ENCODE measurements at regions not wholly inside any gene's neighbourhood (a gene's known extent, or its start where the extent isn't known, plus 50 kb on each side); places are given as distances from the start of the nearest gene placed in this dataset.
A peak's percentile ranks its signal among the peaks of the same experiment; 100 is the strongest.

DNA sequence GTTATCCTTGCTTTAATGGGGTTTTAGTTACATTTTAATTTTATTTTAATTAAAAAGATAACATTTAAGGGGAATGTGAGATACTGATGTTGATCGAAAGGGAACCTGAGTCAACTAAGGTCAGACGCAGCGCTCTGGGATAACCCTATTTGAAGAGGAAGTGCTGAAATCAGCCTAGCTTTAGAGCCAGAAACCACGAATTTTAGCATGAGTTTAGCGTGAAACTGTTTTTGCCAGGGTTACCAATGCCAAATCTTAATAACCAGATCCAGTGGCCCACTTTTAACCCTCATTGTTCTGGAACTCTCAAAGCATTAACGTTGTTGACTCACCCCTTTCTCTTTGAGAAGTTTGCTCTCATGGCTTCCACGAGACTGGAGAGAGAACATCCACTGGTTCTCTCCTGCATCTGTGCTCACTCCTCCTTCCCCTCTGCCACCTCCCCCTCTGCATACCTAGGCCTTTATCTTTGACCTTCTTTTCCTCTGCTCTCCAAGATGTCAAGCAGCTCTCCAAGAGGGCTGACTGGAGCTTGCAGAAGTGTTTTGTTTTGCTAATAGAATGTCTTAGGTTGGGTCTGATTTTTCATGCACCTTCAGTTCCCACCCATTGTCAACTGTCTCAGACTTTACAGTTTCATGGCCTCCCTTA is 198.3 kb upstream of the CELF2 start:
- peaks cover 23% of the 10 kb centered on the region for H3K4me1 ChIP-seq (ENCODE audit: low read depth)
- H3K9me3 ChIP-seq (ENCODE audit: low read depth): no peaks in the 10 kb centered on the region
- H3K27ac ChIP-seq: no peak overlapping the region
- H3K27me3 ChIP-seq: no peaks in the 10 kb centered on the region
- H3K36me3 ChIP-seq: no peaks in the 10 kb centered on the region
- no peak overlapping the region for H3K4me3 ChIP-seq
- TF ChIP-seq, protein P1, sequence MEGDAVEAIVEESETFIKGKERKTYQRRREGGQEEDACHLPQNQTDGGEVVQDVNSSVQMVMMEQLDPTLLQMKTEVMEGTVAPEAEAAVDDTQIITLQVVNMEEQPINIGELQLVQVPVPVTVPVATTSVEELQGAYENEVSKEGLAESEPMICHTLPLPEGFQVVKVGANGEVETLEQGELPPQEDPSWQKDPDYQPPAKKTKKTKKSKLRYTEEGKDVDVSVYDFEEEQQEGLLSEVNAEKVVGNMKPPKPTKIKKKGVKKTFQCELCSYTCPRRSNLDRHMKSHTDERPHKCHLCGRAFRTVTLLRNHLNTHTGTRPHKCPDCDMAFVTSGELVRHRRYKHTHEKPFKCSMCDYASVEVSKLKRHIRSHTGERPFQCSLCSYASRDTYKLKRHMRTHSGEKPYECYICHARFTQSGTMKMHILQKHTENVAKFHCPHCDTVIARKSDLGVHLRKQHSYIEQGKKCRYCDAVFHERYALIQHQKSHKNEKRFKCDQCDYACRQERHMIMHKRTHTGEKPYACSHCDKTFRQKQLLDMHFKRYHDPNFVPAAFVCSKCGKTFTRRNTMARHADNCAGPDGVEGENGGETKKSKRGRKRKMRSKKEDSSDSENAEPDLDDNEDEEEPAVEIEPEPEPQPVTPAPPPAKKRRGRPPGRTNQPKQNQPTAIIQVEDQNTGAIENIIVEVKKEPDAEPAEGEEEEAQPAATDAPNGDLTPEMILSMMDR (IDR thresholded peaks at IDR 0.05; ENCODE audit: low read depth, low read length): no peak
- DNase-seq (ENCODE audit: low read depth in 1 of 2, low spot score in 1 of 2): peak in 1 of 2 donors; percentile 34

DNA sequence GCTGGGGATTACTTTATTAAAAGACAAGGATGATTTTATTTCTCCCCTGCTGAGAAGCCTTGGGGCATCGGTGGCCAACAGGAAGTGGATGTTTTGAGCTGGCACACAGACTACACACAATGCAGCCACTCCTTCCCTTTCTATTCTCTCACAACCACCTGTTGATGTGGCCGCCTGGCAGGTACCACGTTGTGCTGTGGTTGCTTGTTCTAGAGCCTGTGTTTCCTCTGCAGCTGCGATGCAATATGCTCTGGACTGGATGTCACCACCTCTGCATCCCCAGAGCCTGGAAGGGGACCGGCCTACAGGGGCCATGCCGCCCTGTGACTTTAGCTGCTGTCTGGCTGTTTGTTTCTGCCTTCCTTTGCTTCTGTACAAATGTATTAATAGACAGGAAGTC is 195.7 kb upstream of the CELF2 start:
- Histone ChIP-seq H3K36me3 (no peaks in the 10 kb centered on the region), H3K4me1 (ENCODE audit: low read depth) (peaks cover 25% of the 10 kb centered on the region), H3K9me3 (ENCODE audit: low read depth) (no peaks in the 10 kb centered on the region), H3K27me3 (no peaks in the 10 kb centered on the region), H3K4me3 (no peak overlapping the region), H3K27ac (no peak overlapping the region)
- TF ChIP-seq, protein P1 (IDR thresholded peaks at IDR 0.05; ENCODE audit: low read depth, low read length): no peak
- DNase-seq (ENCODE audit: low read depth in 1 of 2, low spot score in 1 of 2): no peak

DNA sequence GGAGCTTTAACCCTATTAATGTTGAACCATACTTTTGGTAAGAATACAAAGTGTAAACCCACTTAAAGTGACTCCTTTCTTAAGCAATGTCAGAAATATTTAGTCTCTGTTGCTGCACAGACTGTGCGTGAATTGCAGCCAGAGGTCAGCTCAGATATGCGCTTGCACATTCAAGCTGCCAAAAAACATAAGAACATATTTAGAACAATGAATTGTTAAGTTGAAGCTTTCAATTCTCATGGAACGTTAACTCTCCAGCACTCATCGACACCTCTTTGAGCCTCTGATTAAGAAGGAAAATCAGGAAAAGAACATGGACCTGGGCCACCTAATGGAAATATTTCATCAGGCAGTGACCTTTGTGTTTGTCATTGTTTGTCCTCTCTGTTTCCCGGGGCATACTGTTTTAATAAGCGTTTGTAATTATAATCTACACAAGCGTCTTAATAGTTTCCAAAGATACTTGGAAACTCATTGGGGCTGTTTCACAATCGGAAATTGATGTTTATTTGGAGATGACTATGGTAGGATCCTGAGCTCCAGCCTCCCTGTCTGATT is 193.0 kb upstream of the CELF2 start:
- Histone ChIP-seq H3K27me3 (no peaks in the 10 kb centered on the region), H3K4me1 (ENCODE audit: low read depth) (peaks cover 25% of the 10 kb centered on the region), H3K9me3 (ENCODE audit: low read depth) (no peaks in the 10 kb centered on the region), H3K36me3 (no peaks in the 10 kb centered on the region), H3K27ac (peak overlapping the region; percentile 53), H3K4me3 (no peak overlapping the region)
- peak; percentile 22 to 94 for DNase-seq (ENCODE audit: low read depth in 1 of 2, low spot score in 1 of 2)
- TF ChIP-seq, protein P1 (IDR thresholded peaks at IDR 0.05; ENCODE audit: low read depth, low read length): no peak

DNA sequence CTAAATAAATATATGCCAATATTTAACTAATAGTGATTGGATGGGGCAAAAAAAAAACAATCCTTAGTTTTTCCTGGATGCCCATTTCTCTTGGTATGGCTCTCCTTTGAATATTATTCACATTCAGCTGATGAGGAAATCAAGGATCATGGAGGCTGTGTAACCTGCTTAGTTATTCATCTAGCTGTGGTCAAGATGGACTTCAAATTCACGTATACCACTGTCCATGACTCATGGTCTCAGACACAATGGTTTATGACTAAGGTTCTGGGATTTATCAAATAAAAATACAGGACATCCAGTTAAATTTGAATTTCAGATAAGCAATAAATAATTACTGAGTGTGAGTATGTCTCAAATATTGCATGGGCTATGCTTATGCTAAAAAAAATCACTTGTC is 191.5 kb upstream of the CELF2 start:
- no peaks in the 10 kb centered on the region for H3K36me3 ChIP-seq
- H3K4me1 ChIP-seq (ENCODE audit: low read depth): peaks cover 25% of the 10 kb centered on the region
- H3K4me3 ChIP-seq: no peak overlapping the region
- TF ChIP-seq, protein P1 (IDR thresholded peaks at IDR 0.05; ENCODE audit: low read depth, low read length): no peak
- no peaks in the 10 kb centered on the region for H3K27me3 ChIP-seq
- H3K9me3 ChIP-seq (ENCODE audit: low read depth): no peaks in the 10 kb centered on the region
- H3K27ac ChIP-seq: no peak overlapping the region
- peak in 1 of 2 donors; percentile 61 for DNase-seq (ENCODE audit: low read depth in 1 of 2, low spot score in 1 of 2)

DNA sequence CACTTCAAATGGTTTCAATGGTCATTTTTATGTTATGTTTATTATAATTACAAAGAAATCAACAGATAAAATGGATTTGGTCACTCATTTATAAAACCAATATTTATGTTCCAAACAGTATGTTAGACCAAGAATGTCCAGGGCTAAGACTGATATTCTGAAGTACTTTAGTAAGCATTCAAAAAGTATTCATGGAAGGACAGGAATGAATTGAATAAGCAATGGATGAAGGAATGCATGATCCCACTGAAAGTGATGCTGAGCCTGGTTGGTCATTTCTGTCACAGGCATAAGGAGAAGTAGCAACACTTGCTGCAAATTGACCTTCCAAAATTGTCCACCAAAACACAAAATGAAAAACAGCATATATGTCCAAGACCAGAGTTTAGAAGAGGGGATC is 189.0 kb upstream of the CELF2 start:
- DNase-seq (ENCODE audit: low read depth in 1 of 2, low spot score in 1 of 2): no peak
- H3K4me1 ChIP-seq (ENCODE audit: low read depth): peaks cover 8% of the 10 kb centered on the region
- TF ChIP-seq, protein P1 (IDR thresholded peaks at IDR 0.05; ENCODE audit: low read depth, low read length): no peak

More for the DNA sequence above, 189.0 kb upstream of the CELF2 start:
- Histone ChIP-seq H3K4me3 (no peak overlapping the region), H3K27me3 (no peaks in the 10 kb centered on the region), H3K36me3 (no peaks in the 10 kb centered on the region), H3K9me3 (ENCODE audit: low read depth) (no peaks in the 10 kb centered on the region), H3K27ac (no peak overlapping the region)
